Neutrophil (primary cell): ENCODE measurements at regions not wholly inside any gene's neighbourhood (a gene's known extent, or its start where the extent isn't known, plus 50 kb on each side); places are given as distances from the start of the nearest gene placed in this dataset.

Source experiments
- H3K27ac ChIP-seq: fragments of 200-600 bp; sonication (generic); 2 replicates; pipeline ENCODE4 v1.5.1; 2016; ENCODE audit warnings: mild to moderate bottlenecking, moderate library complexity
- H3K27me3 ChIP-seq: fragments of 200-600 bp; sonication (generic); 2 replicates; pipeline ENCODE4 v1.6.0; 2016; ENCODE audit warnings: mild to moderate bottlenecking
- H3K36me3 ChIP-seq: fragments of 200-600 bp; sonication (generic); 2 replicates; pipeline ENCODE4 v1.5.1; 2017
- H3K4me1 ChIP-seq, 2 experiments: fragments of 200-600 bp in 1 of 2; sonication (generic) in 1 of 2; 1 replicate in 1 of 2; 2 replicates in 1 of 2; pipeline versions ENCODE4 v1.5.1 to v1.6.1; 2013 to 2016; ENCODE audit warnings: low read depth in 1 of 2, low read length in 1 of 2, mild to moderate bottlenecking in 1 of 2, moderate library complexity in 1 of 2; ENCODE audit not compliant: control insufficient read depth in 1 of 2, insufficient read depth in 1 of 2
- H3K4me3 ChIP-seq, 2 experiments: fragments of 200-600 bp in 1 of 2; sonication (generic) in 1 of 2; 1 replicate in 1 of 2; 2 replicates in 1 of 2; pipeline ENCODE4 v1.5.1; 2013 to 2016; ENCODE audit warnings: low read depth in 1 of 2, low read length in 1 of 2, mild to moderate bottlenecking in 1 of 2, moderate library complexity in 1 of 2
- H3K9me3 ChIP-seq: fragments of 200-600 bp; sonication (generic); 2 replicates; pipeline ENCODE4 v1.5.1; 2016
- CTCF ChIP-seq: fragments of 200-600 bp; sonication (generic); IDR thresholded peaks from 2 replicates; pipeline ENCODE4 v1.5.1; 2016; ENCODE audit warnings: antibody characterized with exemption

GRCh38 chr5:67350618-67351201 lies 154.1 kb upstream of the CD180 start:
- no peak for TF ChIP-seq CTCF
- H3K9me3 ChIP-seq: no peaks in the 10 kb centered on the region
- H3K27me3 ChIP-seq: peaks cover 8% of the 10 kb centered on the region
- no peak overlapping the region for H3K4me3 ChIP-seq
- H3K27ac ChIP-seq: no peak overlapping the region
- no peaks in the 10 kb centered on the region for H3K4me1 ChIP-seq
- H3K36me3 ChIP-seq: no peaks in the 10 kb centered on the region

- H3K4me3 ChIP-seq: no peak overlapping the region
- TF ChIP-seq CTCF: no peak
Observed at GRCh38 chr5:67350185-67350584, 153.6 kb upstream of the CD180 start.

GRCh38 chr5:67347821-67348220 lies 151.2 kb upstream of the CD180 start:
- H3K4me1 ChIP-seq: no peaks in the 10 kb centered on the region
- H3K27me3 ChIP-seq: no peaks in the 10 kb centered on the region
- no peak overlapping the region for H3K4me3 ChIP-seq
- TF ChIP-seq CTCF: no peak
- no peaks in the 10 kb centered on the region for H3K9me3 ChIP-seq
- no peak overlapping the region for H3K27ac ChIP-seq
- H3K36me3 ChIP-seq: no peaks in the 10 kb centered on the region

More at GRCh38 chr5:67350185-67350584, 153.6 kb upstream of the CD180 start:
- Histone ChIP-seq H3K9me3 (no peaks in the 10 kb centered on the region), H3K4me1 (no peaks in the 10 kb centered on the region), H3K27ac (no peak overlapping the region), H3K27me3 (peaks cover 8% of the 10 kb centered on the region), H3K36me3 (no peaks in the 10 kb centered on the region)

- H3K27ac ChIP-seq: no peak overlapping the region
- no peaks in the 10 kb centered on the region for H3K27me3 ChIP-seq
- H3K36me3 ChIP-seq: no peaks in the 10 kb centered on the region
- no peak overlapping the region for H3K4me3 ChIP-seq
- H3K9me3 ChIP-seq: no peaks in the 10 kb centered on the region
- TF ChIP-seq CTCF: no peak
- no peaks in the 10 kb centered on the region for H3K4me1 ChIP-seq
Observed at GRCh38 chr5:67346611-67347010, 150.0 kb upstream of the CD180 start.

GRCh38 chr5:67344870-67345269 lies 148.3 kb upstream of the CD180 start:
- Histone ChIP-seq H3K27ac (no peak overlapping the region), H3K4me1 (no peaks in the 10 kb centered on the region), H3K4me3 (no peak overlapping the region), H3K36me3 (no peaks in the 10 kb centered on the region), H3K9me3 (no peaks in the 10 kb centered on the region), H3K27me3 (no peaks in the 10 kb centered on the region)
- TF ChIP-seq CTCF: no peak

- H3K9me3 ChIP-seq: no peaks in the 10 kb centered on the region
- H3K27me3 ChIP-seq: no peaks in the 10 kb centered on the region
- no peaks in the 10 kb centered on the region for H3K36me3 ChIP-seq
- no peak for TF ChIP-seq CTCF
- H3K27ac ChIP-seq: no peak overlapping the region
- no peaks in the 10 kb centered on the region for H3K4me1 ChIP-seq
- H3K4me3 ChIP-seq: no peak overlapping the region
Observed at GRCh38 chr5:67343835-67344234, 147.2 kb upstream of the CD180 start.
